GM23338 (cell line): ENCODE measurements at regions not wholly inside any gene's neighbourhood (a gene's known extent, or its start where the extent isn't known, plus 50 kb on each side); places are given as distances from the start of the nearest gene placed in this dataset.

Experiments used
- ATAC-seq: fragments of 200-7000 bp; cut with Tn5 transposase; 3 replicates; pipeline ENCODE4 v1.9.1; 2020
- DNase-seq: peaks from one replicate; pipeline ENCODE4 v3.0.0-alpha.2; 2015; ENCODE audit warnings: low spot score
- H2AFZ ChIP-seq: fragments of 200-600 bp; sonication (generic); 2 replicates; pipeline ENCODE4 v1.8.0; 2016; ENCODE audit warnings: antibody characterized with exemption, mild to moderate bottlenecking, moderate library complexity
- H3F3A ChIP-seq: fragments of 200-600 bp; sonication (generic); replicated peaks from 2 replicates; pipeline ENCODE4 v1.8.0; 2017; ENCODE audit warnings: antibody characterized with exemption, mixed run types, low read depth
- H3K27ac ChIP-seq: fragments of 200-600 bp; sonication (generic); 2 replicates; pipeline ENCODE4 v1.6.1; 2016; ENCODE audit warnings: low read depth
- H3K27me3 ChIP-seq: fragments of 200-600 bp; sonication (generic); 2 replicates; pipeline ENCODE4 v1.8.0; 2016; ENCODE audit warnings: mild to moderate bottlenecking, mixed run types, moderate library complexity; ENCODE audit not compliant: insufficient read depth
- H3K36me3 ChIP-seq: fragments of 200-600 bp; sonication (generic); 2 replicates; pipeline ENCODE4 v1.8.0; 2016; ENCODE audit warnings: mild to moderate bottlenecking; ENCODE audit not compliant: insufficient read depth
- H3K4me1 ChIP-seq: fragments of 200-600 bp; sonication (generic); 2 replicates; pipeline ENCODE4 v1.8.0; 2016; ENCODE audit warnings: mild to moderate bottlenecking, moderate library complexity; ENCODE audit not compliant: insufficient read depth
- H3K4me2 ChIP-seq: fragments of 200-600 bp; sonication (generic); 2 replicates; pipeline ENCODE4 v1.7.1; 2017; ENCODE audit warnings: mixed run types
- H3K4me3 ChIP-seq: fragments of 200-600 bp; sonication (generic); 2 replicates; pipeline ENCODE4 v1.6.1; 2016; ENCODE audit warnings: mixed run types
- H3K79me2 ChIP-seq: fragments of 200-600 bp; sonication (generic); replicated peaks from 2 replicates; pipeline ENCODE4 v1.8.0; 2017; ENCODE audit warnings: mild to moderate bottlenecking; ENCODE audit not compliant: insufficient read depth
- H3K9me2 ChIP-seq: fragments of 200-600 bp; sonication (generic); 2 replicates; pipeline ENCODE4 v1.8.0; 2017; ENCODE audit not compliant: insufficient read depth
- H4K20me1 ChIP-seq: fragments of 200-600 bp; sonication (generic); replicated peaks from 2 replicates; pipeline ENCODE4 v1.8.0; 2017; ENCODE audit warnings: mild to moderate bottlenecking; ENCODE audit not compliant: insufficient read depth
- H3K27ac Mint-ChIP-seq: 2 replicates; pipeline ENCODE4 v1.8.0; 2020; ENCODE audit warnings: inconsistent platforms, mild to moderate bottlenecking, moderate library complexity, mixed read lengths
- H3K27me3 Mint-ChIP-seq: 3 replicates; pipeline ENCODE4 v1.8.0; 2022; ENCODE audit warnings: low read depth, mild to moderate bottlenecking, moderate library complexity, mixed read lengths, inconsistent platforms; ENCODE audit not compliant: insufficient read depth, poor library complexity
- H3K36me3 Mint-ChIP-seq: 3 replicates; pipeline ENCODE4 v1.8.0; 2021; ENCODE audit warnings: low read depth, mild to moderate bottlenecking, inconsistent platforms, moderate library complexity, mixed read lengths
- H3K4me1 Mint-ChIP-seq: 3 replicates; pipeline ENCODE4 v1.8.0; 2020; ENCODE audit warnings: mild to moderate bottlenecking, inconsistent platforms, mixed read lengths
- H3K4me3 Mint-ChIP-seq: 3 replicates; pipeline ENCODE4 v1.8.0; 2021; ENCODE audit warnings: moderate library complexity, mild to moderate bottlenecking, inconsistent platforms, mixed read lengths
- H3K9me3 Mint-ChIP-seq: 3 replicates; pipeline ENCODE4 v1.8.0; 2020; ENCODE audit warnings: moderate library complexity, mild to moderate bottlenecking, inconsistent platforms, mixed read lengths
- CREB1 ChIP-seq: fragments of 250-450 bp; sonication (Bioruptor Pico); IDR thresholded peaks from 2 replicates; pipeline ENCODE4 v1.5.0; 2020; ENCODE audit warnings: low read depth, mild to moderate bottlenecking, moderate library complexity
- CTCF ChIP-seq, 2 experiments: fragments of 200-600 bp in 1 of 2; sonication (generic) in 1 of 2; conservative IDR thresholded peaks; 2 replicates each; pipeline versions ENCODE4 v1.5.1 to v1.6.1; 2016 to 2017; ENCODE audit warnings: antibody characterized with exemption in 2 of 2, low read depth in 2 of 2, mild to moderate bottlenecking in 2 of 2, moderate library complexity in 1 of 2
- EZH2 ChIP-seq: fragments of 200-600 bp; sonication (generic); IDR thresholded peaks from one replicate; pipeline ENCODE4 v1.8.0; 2017; ENCODE audit warnings: antibody characterized with exemption, mild to moderate bottlenecking, low read depth; ENCODE audit not compliant: unreplicated experiment
- NANOG ChIP-seq: IDR thresholded peaks from 2 replicates; pipeline ENCODE4 v1.6.1; 2016; ENCODE audit warnings: antibody characterized with exemption, borderline replicate concordance
- POLR2AphosphoS5 ChIP-seq: IDR thresholded peaks from 2 replicates; pipeline ENCODE4 v1.6.1; 2016; ENCODE audit warnings: antibody characterized with exemption, low read depth
- STAT1 ChIP-seq: IDR thresholded peaks from one replicate; pipeline ENCODE4 v1.6.1; 2016; ENCODE audit warnings: antibody characterized with exemption; ENCODE audit not compliant: unreplicated experiment
- ZNF114 ChIP-seq: fragments of 250-450 bp; sonication (Bioruptor Pico); IDR thresholded peaks from 2 replicates; pipeline ENCODE4 v1.5.0; 2020; ENCODE audit warnings: mild to moderate bottlenecking, moderate library complexity
- ZNF331 ChIP-seq: fragments of 250-450 bp; sonication (Bioruptor Pico); IDR thresholded peaks from 2 replicates; pipeline ENCODE4 v1.5.0; 2020; ENCODE audit warnings: low read depth, mild to moderate bottlenecking, moderate library complexity
- TF ChIP-seq, protein P1 (sequence below): fragments of 250-450 bp; sonication (Bioruptor Pico); IDR thresholded peaks from 2 replicates; pipeline ENCODE4 v1.5.0; 2020; ENCODE audit warnings: mild to moderate bottlenecking, moderate library complexity
- TF ChIP-seq, protein P2 (sequence below): IDR thresholded peaks from one replicate; pipeline ENCODE4 v1.6.1; 2018; ENCODE audit warnings: antibody characterized with exemption; ENCODE audit not compliant: unreplicated experiment

DNA sequence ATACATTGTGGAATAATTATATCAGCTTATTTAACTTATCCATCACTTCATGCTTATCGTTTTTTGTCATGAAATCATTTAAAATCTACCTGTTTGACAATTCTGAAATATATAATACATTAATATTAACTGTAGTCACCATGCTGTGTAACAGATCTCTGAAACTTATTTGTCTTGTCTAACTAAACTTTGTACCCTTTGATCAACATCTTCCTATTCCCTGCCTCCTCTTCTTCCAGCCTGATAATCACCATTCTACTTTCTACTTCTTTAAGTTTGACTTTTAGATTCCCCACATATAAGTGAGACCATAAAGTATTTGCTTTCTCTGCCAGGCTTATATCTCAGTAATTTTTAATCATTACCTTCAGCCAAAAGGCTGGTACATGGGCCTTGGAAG is 134.2 kb upstream of the LINC00305 start:
- no peak overlapping the region for H3K27ac Mint-ChIP-seq
- H3K4me3 Mint-ChIP-seq: no peak overlapping the region
- DNase-seq (no peak), ATAC-seq (no peak)
- H3F3A ChIP-seq: no peaks in the 10 kb centered on the region
- peaks cover 58% of the 10 kb centered on the region for H3K9me3 Mint-ChIP-seq
- H3K4me1 ChIP-seq: no peaks in the 10 kb centered on the region
- H3K36me3 Mint-ChIP-seq: peaks cover 56% of the 10 kb centered on the region
- no peaks in the 10 kb centered on the region for H4K20me1 ChIP-seq
- H3K36me3 ChIP-seq: peaks cover 10% of the 10 kb centered on the region
- peaks cover under 1% of the 10 kb centered on the region; the same call in 1 of the 2 replicates for H3K9me2 ChIP-seq
- H3K27me3 Mint-ChIP-seq: no peaks in the 10 kb centered on the region
- no peak overlapping the region for H3K27ac ChIP-seq
- TF ChIP-seq CTCF (conservative IDR thresholded peaks at IDR 0.05; ENCODE audit: low read depth in 2 of 2): no peak
- TF ChIP-seq CREB1 (CRISPR knock-in tag): no peak
- no peak for TF ChIP-seq NANOG
- H3K79me2 ChIP-seq: no peaks in the 10 kb centered on the region
- no peaks in the 10 kb centered on the region for H3K4me1 Mint-ChIP-seq
- H3K4me3 ChIP-seq: no peak overlapping the region
- no peak overlapping the region for H3K4me2 ChIP-seq
- H3K27me3 ChIP-seq: no peaks in the 10 kb centered on the region
- H2AFZ ChIP-seq: no peak overlapping the region

DNA sequence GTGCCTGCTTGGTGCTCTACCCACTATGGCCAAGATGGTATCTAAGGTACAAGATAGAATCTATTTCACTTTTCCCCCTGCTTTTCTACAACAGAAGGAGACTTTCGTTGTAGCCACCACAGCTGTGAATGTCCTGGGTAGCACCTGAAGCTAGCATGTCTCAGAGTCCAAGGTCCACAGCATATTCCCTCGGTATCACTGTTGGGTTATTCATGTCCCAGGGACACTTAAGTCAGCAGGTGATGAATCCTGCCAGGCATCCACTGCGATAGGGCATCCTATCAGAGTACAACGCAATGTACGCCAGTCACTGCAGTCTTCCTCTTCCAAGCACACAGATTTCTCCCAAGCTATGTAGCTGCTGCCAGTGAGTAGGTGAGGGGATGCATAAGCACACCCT is 129.1 kb upstream of the LINC00305 start:
- Mint-ChIP-seq H3K27me3 (peaks cover 5% of the 10 kb centered on the region), H3K9me3 (peaks cover 47% of the 10 kb centered on the region), H3K27ac (no peak overlapping the region), H3K4me1 (peaks cover 33% of the 10 kb centered on the region), H3K4me3 (no peak overlapping the region), H3K36me3 (peaks cover 56% of the 10 kb centered on the region)
- H3F3A ChIP-seq: peaks cover 5% of the 10 kb centered on the region; the same call in 1 of the 2 replicates
- peaks cover 11% of the 10 kb centered on the region for H3K9me2 ChIP-seq
- DNase-seq: no peak
- H3K4me1 ChIP-seq: peaks cover 16% of the 10 kb centered on the region
- H3K27ac ChIP-seq: no peak overlapping the region
- no peaks in the 10 kb centered on the region for H3K27me3 ChIP-seq
- no peaks in the 10 kb centered on the region for H4K20me1 ChIP-seq
- ATAC-seq: no peak
- H3K79me2 ChIP-seq: no peaks in the 10 kb centered on the region
- no peak overlapping the region for H3K4me2 ChIP-seq
- peaks cover 10% of the 10 kb centered on the region for H3K36me3 ChIP-seq
- no peak overlapping the region for H2AFZ ChIP-seq
- H3K4me3 ChIP-seq: no peak overlapping the region
- TF ChIP-seq, protein P1, sequence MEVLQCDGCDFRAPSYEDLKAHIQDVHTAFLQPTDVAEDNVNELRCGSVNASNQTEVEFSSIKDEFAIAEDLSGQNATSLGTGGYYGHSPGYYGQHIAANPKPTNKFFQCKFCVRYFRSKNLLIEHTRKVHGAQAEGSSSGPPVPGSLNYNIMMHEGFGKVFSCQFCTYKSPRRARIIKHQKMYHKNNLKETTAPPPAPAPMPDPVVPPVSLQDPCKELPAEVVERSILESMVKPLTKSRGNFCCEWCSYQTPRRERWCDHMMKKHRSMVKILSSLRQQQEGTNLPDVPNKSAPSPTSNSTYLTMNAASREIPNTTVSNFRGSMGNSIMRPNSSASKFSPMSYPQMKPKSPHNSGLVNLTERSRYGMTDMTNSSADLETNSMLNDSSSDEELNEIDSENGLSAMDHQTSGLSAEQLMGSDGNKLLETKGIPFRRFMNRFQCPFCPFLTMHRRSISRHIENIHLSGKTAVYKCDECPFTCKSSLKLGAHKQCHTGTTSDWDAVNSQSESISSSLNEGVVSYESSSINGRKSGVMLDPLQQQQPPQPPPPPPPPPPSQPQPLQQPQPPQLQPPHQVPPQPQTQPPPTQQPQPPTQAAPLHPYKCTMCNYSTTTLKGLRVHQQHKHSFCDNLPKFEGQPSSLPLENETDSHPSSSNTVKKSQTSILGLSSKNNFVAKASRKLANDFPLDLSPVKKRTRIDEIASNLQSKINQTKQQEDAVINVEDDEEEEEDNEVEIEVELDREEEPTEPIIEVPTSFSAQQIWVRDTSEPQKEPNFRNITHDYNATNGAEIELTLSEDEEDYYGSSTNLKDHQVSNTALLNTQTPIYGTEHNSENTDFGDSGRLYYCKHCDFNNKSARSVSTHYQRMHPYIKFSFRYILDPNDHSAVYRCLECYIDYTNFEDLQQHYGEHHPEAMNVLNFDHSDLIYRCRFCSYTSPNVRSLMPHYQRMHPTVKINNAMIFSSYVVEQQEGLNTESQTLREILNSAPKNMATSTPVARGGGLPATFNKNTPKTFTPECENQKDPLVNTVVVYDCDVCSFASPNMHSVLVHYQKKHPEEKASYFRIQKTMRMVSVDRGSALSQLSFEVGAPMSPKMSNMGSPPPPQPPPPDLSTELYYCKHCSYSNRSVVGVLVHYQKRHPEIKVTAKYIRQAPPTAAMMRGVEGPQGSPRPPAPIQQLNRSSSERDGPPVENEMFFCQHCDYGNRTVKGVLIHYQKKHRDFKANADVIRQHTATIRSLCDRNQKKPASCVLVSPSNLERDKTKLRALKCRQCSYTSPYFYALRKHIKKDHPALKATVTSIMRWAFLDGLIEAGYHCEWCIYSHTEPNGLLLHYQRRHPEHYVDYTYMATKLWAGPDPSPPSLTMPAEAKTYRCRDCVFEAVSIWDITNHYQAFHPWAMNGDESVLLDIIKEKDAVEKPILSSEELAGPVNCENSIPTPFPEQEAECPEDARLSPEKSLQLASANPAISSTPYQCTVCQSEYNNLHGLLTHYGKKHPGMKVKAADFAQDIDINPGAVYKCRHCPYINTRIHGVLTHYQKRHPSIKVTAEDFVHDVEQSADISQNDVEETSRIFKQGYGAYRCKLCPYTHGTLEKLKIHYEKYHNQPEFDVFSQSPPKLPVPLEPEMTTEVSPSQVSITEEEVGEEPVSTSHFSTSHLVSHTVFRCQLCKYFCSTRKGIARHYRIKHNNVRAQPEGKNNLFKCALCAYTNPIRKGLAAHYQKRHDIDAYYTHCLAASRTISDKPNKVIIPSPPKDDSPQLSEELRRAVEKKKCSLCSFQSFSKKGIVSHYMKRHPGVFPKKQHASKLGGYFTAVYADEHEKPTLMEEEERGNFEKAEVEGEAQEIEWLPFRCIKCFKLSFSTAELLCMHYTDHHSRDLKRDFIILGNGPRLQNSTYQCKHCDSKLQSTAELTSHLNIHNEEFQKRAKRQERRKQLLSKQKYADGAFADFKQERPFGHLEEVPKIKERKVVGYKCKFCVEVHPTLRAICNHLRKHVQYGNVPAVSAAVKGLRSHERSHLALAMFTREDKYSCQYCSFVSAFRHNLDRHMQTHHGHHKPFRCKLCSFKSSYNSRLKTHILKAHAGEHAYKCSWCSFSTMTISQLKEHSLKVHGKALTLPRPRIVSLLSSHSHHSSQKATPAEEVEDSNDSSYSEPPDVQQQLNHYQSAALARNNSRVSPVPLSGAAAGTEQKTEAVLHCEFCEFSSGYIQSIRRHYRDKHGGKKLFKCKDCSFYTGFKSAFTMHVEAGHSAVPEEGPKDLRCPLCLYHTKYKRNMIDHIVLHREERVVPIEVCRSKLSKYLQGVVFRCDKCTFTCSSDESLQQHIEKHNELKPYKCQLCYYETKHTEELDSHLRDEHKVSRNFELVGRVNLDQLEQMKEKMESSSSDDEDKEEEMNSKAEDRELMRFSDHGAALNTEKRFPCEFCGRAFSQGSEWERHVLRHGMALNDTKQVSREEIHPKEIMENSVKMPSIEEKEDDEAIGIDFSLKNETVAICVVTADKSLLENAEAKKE (CRISPR knock-in tag): no peak
- TF ChIP-seq ZNF114 (CRISPR knock-in tag) (no peak), EZH2 (no peak), ZNF331 (CRISPR knock-in tag) (no peak), STAT1 (no peak), POLR2AphosphoS5 (no peak)
- TF ChIP-seq, protein P2, sequence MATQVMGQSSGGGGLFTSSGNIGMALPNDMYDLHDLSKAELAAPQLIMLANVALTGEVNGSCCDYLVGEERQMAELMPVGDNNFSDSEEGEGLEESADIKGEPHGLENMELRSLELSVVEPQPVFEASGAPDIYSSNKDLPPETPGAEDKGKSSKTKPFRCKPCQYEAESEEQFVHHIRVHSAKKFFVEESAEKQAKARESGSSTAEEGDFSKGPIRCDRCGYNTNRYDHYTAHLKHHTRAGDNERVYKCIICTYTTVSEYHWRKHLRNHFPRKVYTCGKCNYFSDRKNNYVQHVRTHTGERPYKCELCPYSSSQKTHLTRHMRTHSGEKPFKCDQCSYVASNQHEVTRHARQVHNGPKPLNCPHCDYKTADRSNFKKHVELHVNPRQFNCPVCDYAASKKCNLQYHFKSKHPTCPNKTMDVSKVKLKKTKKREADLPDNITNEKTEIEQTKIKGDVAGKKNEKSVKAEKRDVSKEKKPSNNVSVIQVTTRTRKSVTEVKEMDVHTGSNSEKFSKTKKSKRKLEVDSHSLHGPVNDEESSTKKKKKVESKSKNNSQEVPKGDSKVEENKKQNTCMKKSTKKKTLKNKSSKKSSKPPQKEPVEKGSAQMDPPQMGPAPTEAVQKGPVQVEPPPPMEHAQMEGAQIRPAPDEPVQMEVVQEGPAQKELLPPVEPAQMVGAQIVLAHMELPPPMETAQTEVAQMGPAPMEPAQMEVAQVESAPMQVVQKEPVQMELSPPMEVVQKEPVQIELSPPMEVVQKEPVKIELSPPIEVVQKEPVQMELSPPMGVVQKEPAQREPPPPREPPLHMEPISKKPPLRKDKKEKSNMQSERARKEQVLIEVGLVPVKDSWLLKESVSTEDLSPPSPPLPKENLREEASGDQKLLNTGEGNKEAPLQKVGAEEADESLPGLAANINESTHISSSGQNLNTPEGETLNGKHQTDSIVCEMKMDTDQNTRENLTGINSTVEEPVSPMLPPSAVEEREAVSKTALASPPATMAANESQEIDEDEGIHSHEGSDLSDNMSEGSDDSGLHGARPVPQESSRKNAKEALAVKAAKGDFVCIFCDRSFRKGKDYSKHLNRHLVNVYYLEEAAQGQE: no peak
